SJSA1 (cell line): ENCODE measurements at regions not wholly inside any gene's neighbourhood (a gene's known extent, or its start where the extent isn't known, plus 50 kb on each side); places are given as distances from the start of the nearest gene placed in this dataset.

Experiments
- DNase-seq, 2 experiments: peaks; one replicate each; pipeline ENCODE4 v3.0.0-alpha.2; 2015 to 2020; ENCODE audit warnings: low spot score in 2 of 2, low read depth in 1 of 2
- H3K27ac ChIP-seq: fragments of 250-450 bp; sonication (Bioruptor Pico); 2 replicates; pipeline ENCODE4 v1.5.1; 2020; ENCODE audit warnings: mild to moderate bottlenecking, moderate library complexity
- H3K27me3 ChIP-seq: fragments of 250-450 bp; sonication (Bioruptor Pico); replicated peaks from 2 replicates; pipeline ENCODE4 v1.5.1; 2020; ENCODE audit warnings: mild to moderate bottlenecking, moderate library complexity
- H3K36me3 ChIP-seq: fragments of 250-450 bp; sonication (Bioruptor Pico); 2 replicates; pipeline ENCODE4 v1.5.1; 2020; ENCODE audit warnings: mild to moderate bottlenecking
- H3K4me1 ChIP-seq: fragments of 250-450 bp; sonication (Bioruptor Pico); replicated peaks from 2 replicates; pipeline ENCODE4 v1.6.1; 2021; ENCODE audit warnings: mild to moderate bottlenecking
- H3K4me3 ChIP-seq: fragments of 250-450 bp; sonication (Bioruptor Pico); 2 replicates; pipeline ENCODE4 v1.5.1; 2020; ENCODE audit warnings: mild to moderate bottlenecking
- H3K9me3 ChIP-seq: fragments of 250-450 bp; sonication (Bioruptor Pico); replicated peaks from 2 replicates; pipeline ENCODE4 v1.5.1; 2020; ENCODE audit warnings: mild to moderate bottlenecking

DNA sequence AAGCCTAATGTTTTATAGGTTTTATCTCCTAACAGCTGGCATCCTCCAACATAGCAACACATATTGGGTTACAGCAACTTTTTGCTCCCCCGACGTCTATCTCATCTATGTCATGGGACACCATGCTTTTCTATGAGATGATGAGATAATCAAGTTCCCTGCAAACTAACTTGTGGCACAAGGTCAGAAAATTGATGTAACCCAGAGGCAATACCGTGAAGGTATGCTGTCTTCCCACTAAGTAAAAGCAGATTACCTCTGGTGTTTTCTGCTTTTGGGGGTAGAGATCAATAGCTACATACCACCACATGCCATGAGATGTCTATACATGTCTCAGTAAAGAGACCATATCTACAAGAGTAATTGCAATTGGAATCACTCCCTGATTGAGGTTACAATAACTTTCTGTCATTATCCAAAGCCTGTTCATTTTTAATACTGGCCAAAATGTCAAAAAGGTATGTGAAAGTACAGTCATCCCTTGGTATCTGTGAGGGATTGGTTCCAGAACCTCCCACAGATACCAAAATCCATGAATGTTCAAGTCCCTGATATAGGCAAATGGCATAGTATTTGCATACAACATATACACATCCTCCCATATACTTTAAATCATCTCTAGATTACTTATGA, 131.3 kb downstream of the CYSLTR2 start:
- DNase-seq, result no peak
- peaks cover 12% of the 10 kb centered on the region; the same call in 1 of the 2 replicates for H3K4me1 ChIP-seq
- no peak overlapping the region for H3K27ac ChIP-seq
- no peak overlapping the region for H3K4me3 ChIP-seq
- no peaks in the 10 kb centered on the region for H3K9me3 ChIP-seq
- no peaks in the 10 kb centered on the region for H3K36me3 ChIP-seq
- no peaks in the 10 kb centered on the region for H3K27me3 ChIP-seq

DNA sequence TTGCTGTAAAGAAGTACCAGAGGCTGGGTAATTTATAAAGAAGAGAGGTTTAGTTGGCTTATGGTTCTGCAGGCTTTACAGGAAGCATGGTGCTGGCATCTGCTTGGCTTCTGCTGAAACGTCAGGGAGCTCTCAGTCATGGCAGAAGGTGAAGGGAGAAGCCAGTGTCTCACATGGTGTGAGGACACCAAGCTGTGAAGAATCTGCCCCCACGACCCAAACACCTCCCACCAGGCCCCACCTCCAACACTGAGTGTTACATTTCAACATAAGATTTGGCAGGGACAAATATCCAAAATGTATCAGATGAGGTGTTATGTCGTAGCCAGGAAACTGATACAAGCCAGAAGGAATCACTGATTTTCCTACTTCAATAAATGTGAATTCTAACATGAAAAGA, 136.5 kb downstream of the CYSLTR2 start:
- peaks cover 13% of the 10 kb centered on the region for H3K4me1 ChIP-seq
- H3K9me3 ChIP-seq, result no peaks in the 10 kb centered on the region
- no peak overlapping the region for H3K4me3 ChIP-seq
- DNase-seq, result no peak
- no peak overlapping the region for H3K27ac ChIP-seq
- H3K27me3 ChIP-seq, result no peaks in the 10 kb centered on the region
- H3K36me3 ChIP-seq, result no peaks in the 10 kb centered on the region

DNA sequence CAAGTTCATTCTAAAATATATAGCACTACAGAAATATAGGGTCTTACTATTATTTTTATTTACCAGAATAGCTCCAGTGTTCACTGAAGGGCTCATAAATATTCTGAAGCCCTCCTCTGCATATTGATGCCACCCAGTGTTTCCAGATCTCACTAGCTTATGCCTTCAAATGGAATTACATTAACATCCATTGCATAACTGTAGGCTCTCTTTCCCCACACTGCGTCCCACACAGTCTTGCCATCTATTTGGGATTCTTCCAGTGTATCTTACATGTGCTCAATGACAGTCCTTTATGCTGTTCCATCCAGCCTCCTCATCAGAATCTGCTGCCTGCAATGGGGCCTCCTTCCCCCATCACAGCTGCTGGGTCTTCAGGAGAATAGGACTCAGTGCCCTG, 137.2 kb downstream of the CYSLTR2 start:
- Histone ChIP-seq H3K4me1 (peaks cover 13% of the 10 kb centered on the region), H3K4me3 (no peak overlapping the region), H3K36me3 (no peaks in the 10 kb centered on the region), H3K27ac (no peak overlapping the region), H3K27me3 (no peaks in the 10 kb centered on the region), H3K9me3 (no peaks in the 10 kb centered on the region)
- no peak for DNase-seq

DNA sequence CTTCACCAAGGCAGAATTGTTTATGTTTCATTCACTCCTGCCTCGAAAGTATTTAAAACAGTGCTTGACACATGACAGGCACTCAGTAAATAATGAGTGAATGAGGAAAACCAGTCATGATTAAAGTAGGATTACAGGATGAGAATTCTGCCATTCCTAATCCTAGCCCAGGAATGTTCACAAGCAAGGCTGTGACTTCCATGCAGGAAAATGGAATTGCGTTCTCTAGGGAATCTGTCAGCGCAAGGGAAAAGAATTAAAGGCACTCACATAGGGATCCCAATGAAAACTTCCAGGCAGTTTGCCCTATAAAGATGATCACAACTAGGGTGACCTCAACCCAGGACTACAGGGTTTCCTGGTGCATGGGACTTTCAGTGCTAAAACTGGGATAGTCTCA, 143.4 kb downstream of the CYSLTR2 start:
- no peak for DNase-seq
- H3K4me3 ChIP-seq, result no peak overlapping the region
- H3K27ac ChIP-seq, result no peak overlapping the region
- no peaks in the 10 kb centered on the region for H3K27me3 ChIP-seq
- H3K9me3 ChIP-seq, result no peaks in the 10 kb centered on the region
- H3K4me1 ChIP-seq, result peaks cover 3% of the 10 kb centered on the region
- no peaks in the 10 kb centered on the region for H3K36me3 ChIP-seq

- no peaks in the 10 kb centered on the region for H3K9me3 ChIP-seq
- H3K36me3 ChIP-seq, result no peaks in the 10 kb centered on the region
- no peaks in the 10 kb centered on the region for H3K4me1 ChIP-seq
- H3K27ac ChIP-seq, result no peak overlapping the region
- H3K4me3 ChIP-seq, result no peak overlapping the region
- H3K27me3 ChIP-seq, result no peaks in the 10 kb centered on the region
- no peak for DNase-seq
These were observed 144.0 kb downstream of the CYSLTR2 start for GRCh38 chr13:48797761-48798160.

DNA sequence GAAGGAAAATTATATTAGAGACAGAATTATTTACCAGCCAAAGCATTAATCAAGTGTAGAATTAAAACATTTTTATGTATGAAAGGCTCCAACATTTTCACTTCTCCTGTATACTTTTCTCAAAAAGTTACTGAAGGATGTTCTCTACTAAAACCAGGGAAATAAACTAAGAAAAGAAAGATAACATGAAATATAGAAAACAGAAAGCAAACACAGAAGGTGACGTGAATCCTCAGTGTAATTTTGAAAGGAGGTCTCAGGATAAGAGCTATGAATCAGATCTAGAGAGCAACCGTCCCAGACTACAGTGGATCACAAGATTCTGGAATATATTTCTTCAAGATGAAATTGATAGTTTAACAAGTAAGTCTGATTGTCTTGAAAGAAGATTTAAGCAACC, 144.5 kb downstream of the CYSLTR2 start:
- Histone ChIP-seq H3K36me3 (no peaks in the 10 kb centered on the region), H3K4me1 (no peaks in the 10 kb centered on the region), H3K27ac (no peak overlapping the region), H3K27me3 (no peaks in the 10 kb centered on the region), H3K4me3 (no peak overlapping the region), H3K9me3 (no peaks in the 10 kb centered on the region)
- DNase-seq, result no peak

DNA sequence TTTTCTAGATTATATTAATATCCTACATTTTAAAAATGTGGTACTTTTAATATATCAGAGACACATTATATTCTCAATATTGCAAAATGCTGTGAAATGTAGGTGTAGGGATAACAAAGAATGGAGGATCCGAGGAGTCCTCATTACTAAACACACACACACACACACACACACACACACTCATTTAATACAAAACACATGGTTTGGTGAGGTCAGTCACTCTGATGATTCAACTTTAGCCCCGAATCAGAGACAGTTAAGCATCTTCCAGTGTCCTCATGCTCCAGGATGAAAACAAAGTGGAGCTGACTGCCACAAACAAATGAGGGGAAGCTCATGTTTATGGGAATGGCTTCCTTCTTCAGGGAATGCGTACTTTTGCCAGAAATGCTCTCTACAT, 147.5 kb downstream of the CYSLTR2 start:
- no peak overlapping the region for H3K4me3 ChIP-seq
- H3K9me3 ChIP-seq, result no peaks in the 10 kb centered on the region
- no peak overlapping the region for H3K27ac ChIP-seq
- no peak for DNase-seq
- H3K4me1 ChIP-seq, result no peaks in the 10 kb centered on the region; the same call in 1 of the 2 replicates
- H3K27me3 ChIP-seq, result no peaks in the 10 kb centered on the region
- no peaks in the 10 kb centered on the region for H3K36me3 ChIP-seq

GRCh38 chr13:48804821-48805601, 151.3 kb downstream of the CYSLTR2 start:
- Histone ChIP-seq H3K4me1 (no peaks in the 10 kb centered on the region; the same call in 1 of the 2 replicates), H3K27ac (no peak overlapping the region)

GRCh38 chr13:48806522-48806921, 152.8 kb downstream of the CYSLTR2 start:
- Histone ChIP-seq H3K27ac (no peak overlapping the region), H3K9me3 (no peaks in the 10 kb centered on the region), H3K4me1 (no peaks in the 10 kb centered on the region; the same call in 1 of the 2 replicates), H3K4me3 (no peak overlapping the region), H3K36me3 (no peaks in the 10 kb centered on the region), H3K27me3 (no peaks in the 10 kb centered on the region)
- DNase-seq, result no peak

More at GRCh38 chr13:48804821-48805601, 151.3 kb downstream of the CYSLTR2 start:
- no peaks in the 10 kb centered on the region for H3K27me3 ChIP-seq
- no peaks in the 10 kb centered on the region for H3K9me3 ChIP-seq
- DNase-seq, result no peak
- no peaks in the 10 kb centered on the region for H3K36me3 ChIP-seq
- H3K4me3 ChIP-seq, result no peak overlapping the region

DNA sequence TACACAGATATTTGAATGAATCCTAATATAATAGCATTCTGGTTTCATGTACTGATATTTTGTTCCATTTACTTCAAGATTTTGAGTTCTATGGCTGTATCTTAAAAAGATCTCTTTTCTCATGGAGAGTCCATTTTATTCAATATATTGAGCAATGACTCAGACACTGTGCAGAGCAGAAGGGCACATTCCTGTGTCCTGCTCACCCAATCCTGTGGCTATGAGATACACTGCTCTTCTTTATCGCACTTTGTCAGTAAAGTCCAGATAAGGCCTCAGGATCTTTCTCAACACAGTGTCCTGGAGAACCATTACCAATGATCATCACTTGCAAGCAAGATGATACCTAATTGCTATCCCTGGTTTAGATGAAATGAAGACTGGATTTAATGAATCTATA, 155.0 kb downstream of the CYSLTR2 start:
- no peak for DNase-seq
- no peaks in the 10 kb centered on the region for H3K36me3 ChIP-seq
- no peak overlapping the region for H3K27ac ChIP-seq
- H3K4me1 ChIP-seq, result no peaks in the 10 kb centered on the region; the same call in 1 of the 2 replicates
- H3K4me3 ChIP-seq, result no peak overlapping the region
- no peaks in the 10 kb centered on the region for H3K9me3 ChIP-seq
- H3K27me3 ChIP-seq, result no peaks in the 10 kb centered on the region

DNA sequence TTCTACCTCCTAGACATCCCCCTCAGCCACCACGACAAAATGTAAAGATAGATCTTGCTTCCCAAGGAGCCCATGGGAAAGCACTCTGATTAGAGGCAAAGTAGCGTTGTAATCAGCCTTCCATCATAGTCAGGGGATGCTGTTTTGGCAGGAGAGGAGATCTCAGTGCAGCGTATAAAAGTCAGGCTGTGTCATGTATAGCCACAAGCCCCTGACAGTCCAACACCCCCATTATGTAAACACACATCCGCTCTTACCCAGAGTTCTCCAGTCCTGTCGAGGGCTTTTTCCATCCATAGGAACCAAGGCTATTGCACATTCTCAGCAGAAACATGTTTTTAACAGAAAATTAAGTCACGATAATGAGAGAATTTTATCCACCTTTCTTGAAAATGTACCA, 156.3 kb downstream of the CYSLTR2 start:
- Histone ChIP-seq H3K9me3 (no peaks in the 10 kb centered on the region), H3K27ac (no peak overlapping the region), H3K4me3 (no peak overlapping the region), H3K36me3 (no peaks in the 10 kb centered on the region), H3K27me3 (no peaks in the 10 kb centered on the region), H3K4me1 (no peaks in the 10 kb centered on the region; the same call in 1 of the 2 replicates)
- DNase-seq, result no peak

DNA sequence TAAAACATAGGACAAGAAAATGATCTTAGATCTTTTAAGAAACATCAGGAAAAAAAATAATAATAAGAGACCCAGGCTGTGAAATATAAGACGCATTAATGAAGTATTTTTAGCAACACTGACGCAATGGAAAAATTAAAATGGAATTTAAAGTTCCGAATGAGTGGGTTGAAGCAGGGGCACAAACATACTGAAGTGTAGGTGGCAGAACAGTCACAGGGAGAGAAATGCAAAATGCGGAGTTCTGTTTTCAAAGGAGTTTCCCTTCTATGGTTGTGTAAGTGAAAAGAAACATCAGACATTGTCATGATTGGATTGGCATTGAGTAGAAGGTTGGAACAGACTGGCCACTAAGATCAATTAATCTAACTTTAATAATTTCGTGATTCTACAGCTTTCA, 159.8 kb downstream of the CYSLTR2 start:
- H3K4me1 ChIP-seq, result peaks cover 14% of the 10 kb centered on the region
- H3K27ac ChIP-seq, result no peak overlapping the region
- no peaks in the 10 kb centered on the region for H3K27me3 ChIP-seq
- H3K4me3 ChIP-seq, result no peak overlapping the region
- no peaks in the 10 kb centered on the region for H3K9me3 ChIP-seq
- DNase-seq, result no peak
- H3K36me3 ChIP-seq, result no peaks in the 10 kb centered on the region

DNA sequence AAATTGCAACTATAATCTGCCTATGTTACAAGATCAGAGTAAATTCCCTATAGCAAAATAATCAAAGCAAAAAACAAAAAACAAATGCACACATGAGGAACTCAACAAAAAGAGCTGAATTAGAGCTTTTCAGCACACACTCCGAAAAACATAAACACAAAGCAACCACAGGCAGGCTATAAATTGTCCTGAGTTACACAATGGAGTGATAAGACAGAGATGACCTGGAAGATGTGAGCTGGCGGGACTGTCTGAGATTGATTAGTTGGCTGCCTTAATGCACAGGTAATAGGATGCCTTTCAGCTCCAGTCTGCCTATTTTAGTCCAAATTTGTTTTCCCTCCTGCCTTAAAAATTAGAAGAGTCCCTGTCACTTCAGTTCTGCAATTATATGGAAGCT, 159.0 kb upstream of the FNDC3A start:
- peaks cover 21% of the 10 kb centered on the region for H3K4me1 ChIP-seq
- H3K27ac ChIP-seq, result no peak overlapping the region
- H3K4me3 ChIP-seq, result no peak overlapping the region
- DNase-seq, result no peak
- H3K9me3 ChIP-seq, result no peaks in the 10 kb centered on the region
- H3K27me3 ChIP-seq, result no peaks in the 10 kb centered on the region
- no peaks in the 10 kb centered on the region for H3K36me3 ChIP-seq

GRCh38 chr13:48817166-48817802, 158.4 kb upstream of the FNDC3A start:
- Histone ChIP-seq H3K27ac (no peak overlapping the region), H3K36me3 (no peaks in the 10 kb centered on the region), H3K9me3 (no peaks in the 10 kb centered on the region), H3K4me1 (peaks cover 21% of the 10 kb centered on the region), H3K27me3 (no peaks in the 10 kb centered on the region), H3K4me3 (no peak overlapping the region)
- no peak for DNase-seq
